SU-DHL-6 (cell line): ENCODE measurements at regions not wholly inside any gene's neighbourhood (a gene's known extent, or its start where the extent isn't known, plus 50 kb on each side); places are given as distances from the start of the nearest gene placed in this dataset.

Experiments
- EZH2phosphoT487 ChIP-seq: fragments of 200-600 bp; sonication (generic), shearing (Covaris generic); conservative IDR thresholded peaks from 2 replicates; pipeline ENCODE4 v1.6.1; 2018; ENCODE audit warnings: mild to moderate bottlenecking, antibody characterized with exemption, low read length, moderate library complexity, mixed read lengths
- TF ChIP-seq, protein P1 (sequence below): fragments of 200-600 bp; sonication (generic); IDR thresholded peaks from one replicate; pipeline ENCODE4 v1.5.1; 2017; ENCODE audit warnings: antibody characterized with exemption, mild to moderate bottlenecking, low read length, moderate library complexity; ENCODE audit not compliant: insufficient read depth, poor library complexity, severe bottlenecking

DNA sequence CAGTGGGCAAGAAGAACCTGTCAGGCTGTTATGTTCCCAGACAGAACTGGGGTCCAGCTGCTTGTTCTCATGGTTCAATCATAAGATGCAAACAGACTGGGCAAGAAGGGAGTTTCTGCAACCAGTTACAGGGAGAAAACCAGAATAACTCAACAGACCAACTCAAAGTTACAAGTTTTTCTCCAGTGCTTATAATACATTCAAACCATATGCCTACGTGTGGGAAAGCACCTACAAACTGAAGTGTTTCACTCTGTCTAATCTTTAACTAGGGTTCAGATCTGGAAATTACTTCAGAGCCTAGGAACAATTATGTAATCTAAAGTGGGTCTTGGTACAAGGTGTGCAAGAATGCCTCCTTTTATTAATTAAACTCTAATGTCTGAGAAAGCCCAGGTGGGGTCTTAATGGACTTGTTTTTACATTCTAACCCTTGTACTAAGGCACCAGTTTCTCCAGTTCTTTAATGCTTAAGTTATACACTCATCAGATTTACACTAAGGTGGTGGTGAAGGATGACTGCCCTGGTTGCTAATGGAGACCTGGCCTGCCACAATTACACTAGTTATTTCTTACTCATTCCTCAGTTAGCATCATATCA, 951.9 kb downstream of the TSN start:
- TF ChIP-seq, protein P1, sequence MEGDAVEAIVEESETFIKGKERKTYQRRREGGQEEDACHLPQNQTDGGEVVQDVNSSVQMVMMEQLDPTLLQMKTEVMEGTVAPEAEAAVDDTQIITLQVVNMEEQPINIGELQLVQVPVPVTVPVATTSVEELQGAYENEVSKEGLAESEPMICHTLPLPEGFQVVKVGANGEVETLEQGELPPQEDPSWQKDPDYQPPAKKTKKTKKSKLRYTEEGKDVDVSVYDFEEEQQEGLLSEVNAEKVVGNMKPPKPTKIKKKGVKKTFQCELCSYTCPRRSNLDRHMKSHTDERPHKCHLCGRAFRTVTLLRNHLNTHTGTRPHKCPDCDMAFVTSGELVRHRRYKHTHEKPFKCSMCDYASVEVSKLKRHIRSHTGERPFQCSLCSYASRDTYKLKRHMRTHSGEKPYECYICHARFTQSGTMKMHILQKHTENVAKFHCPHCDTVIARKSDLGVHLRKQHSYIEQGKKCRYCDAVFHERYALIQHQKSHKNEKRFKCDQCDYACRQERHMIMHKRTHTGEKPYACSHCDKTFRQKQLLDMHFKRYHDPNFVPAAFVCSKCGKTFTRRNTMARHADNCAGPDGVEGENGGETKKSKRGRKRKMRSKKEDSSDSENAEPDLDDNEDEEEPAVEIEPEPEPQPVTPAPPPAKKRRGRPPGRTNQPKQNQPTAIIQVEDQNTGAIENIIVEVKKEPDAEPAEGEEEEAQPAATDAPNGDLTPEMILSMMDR, result no peak
- no peak for TF ChIP-seq EZH2phosphoT487
